Mammary epithelial cell (primary cell): ENCODE measurements at regions not wholly inside any gene's neighbourhood (a gene's known extent, or its start where the extent isn't known, plus 50 kb on each side); places are given as distances from the start of the nearest gene placed in this dataset.
A peak's percentile ranks its signal among the peaks of the same experiment; 100 is the strongest.

Source experiments
- EZH2 ChIP-seq: IDR thresholded peaks from 2 replicates; pipeline ENCODE4 v1.6.1; 2012; ENCODE audit warnings: low read length, inconsistent platforms, borderline replicate concordance
- TF ChIP-seq, protein P1 (sequence below), 2 donors: IDR thresholded peaks in 1 of 2; conservative IDR thresholded peaks in 1 of 2; 2 replicates each; pipeline ENCODE4 v1.5.1; 2011 to 2012; ENCODE audit warnings: inconsistent platforms in 2 of 2, low read length in 2 of 2, mild to moderate bottlenecking in 2 of 2, control low read depth in 1 of 2, low read depth in 1 of 2; ENCODE audit not compliant: insufficient read depth in 1 of 2; ENCODE audit errors: extremely low read depth in 1 of 2

DNA sequence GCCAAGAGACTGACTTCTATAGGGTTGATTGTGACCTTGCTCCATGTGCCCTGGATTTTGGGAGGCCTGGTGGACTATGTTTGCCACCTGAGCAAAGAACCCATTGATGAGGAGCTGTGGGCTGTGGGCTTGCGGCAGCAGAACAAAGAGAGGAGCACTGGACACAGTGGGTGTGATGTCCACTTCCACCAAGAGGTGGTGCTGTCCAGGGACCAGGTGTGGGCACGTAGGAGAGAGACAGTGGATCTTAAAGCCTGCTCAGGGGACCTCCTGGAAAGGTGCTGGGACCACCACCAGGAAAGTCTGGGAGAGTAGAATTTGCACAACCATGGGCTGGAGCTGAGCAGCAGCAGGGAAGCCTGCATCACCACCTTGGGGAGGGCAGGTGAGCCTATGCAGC lies 106.7 kb upstream of the ETS2 start:
- TF ChIP-seq, protein P1, sequence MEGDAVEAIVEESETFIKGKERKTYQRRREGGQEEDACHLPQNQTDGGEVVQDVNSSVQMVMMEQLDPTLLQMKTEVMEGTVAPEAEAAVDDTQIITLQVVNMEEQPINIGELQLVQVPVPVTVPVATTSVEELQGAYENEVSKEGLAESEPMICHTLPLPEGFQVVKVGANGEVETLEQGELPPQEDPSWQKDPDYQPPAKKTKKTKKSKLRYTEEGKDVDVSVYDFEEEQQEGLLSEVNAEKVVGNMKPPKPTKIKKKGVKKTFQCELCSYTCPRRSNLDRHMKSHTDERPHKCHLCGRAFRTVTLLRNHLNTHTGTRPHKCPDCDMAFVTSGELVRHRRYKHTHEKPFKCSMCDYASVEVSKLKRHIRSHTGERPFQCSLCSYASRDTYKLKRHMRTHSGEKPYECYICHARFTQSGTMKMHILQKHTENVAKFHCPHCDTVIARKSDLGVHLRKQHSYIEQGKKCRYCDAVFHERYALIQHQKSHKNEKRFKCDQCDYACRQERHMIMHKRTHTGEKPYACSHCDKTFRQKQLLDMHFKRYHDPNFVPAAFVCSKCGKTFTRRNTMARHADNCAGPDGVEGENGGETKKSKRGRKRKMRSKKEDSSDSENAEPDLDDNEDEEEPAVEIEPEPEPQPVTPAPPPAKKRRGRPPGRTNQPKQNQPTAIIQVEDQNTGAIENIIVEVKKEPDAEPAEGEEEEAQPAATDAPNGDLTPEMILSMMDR (conservative IDR thresholded peaks at IDR 0.05 in 1 of 2, IDR thresholded peaks at IDR 0.05 in 1 of 2; ENCODE audit: extremely low read depth in 1 of 2, insufficient read depth in 1 of 2, low read depth in 1 of 2, low read length in 2 of 2): peak; percentile 33 to 46
- no peak for TF ChIP-seq EZH2
